ENCODE measurements at regions not wholly inside any gene's neighbourhood (a gene's known extent, or its start where the extent isn't known, plus 50 kb on each side); places are given as distances from the start of the nearest gene placed in this dataset.

DNA sequence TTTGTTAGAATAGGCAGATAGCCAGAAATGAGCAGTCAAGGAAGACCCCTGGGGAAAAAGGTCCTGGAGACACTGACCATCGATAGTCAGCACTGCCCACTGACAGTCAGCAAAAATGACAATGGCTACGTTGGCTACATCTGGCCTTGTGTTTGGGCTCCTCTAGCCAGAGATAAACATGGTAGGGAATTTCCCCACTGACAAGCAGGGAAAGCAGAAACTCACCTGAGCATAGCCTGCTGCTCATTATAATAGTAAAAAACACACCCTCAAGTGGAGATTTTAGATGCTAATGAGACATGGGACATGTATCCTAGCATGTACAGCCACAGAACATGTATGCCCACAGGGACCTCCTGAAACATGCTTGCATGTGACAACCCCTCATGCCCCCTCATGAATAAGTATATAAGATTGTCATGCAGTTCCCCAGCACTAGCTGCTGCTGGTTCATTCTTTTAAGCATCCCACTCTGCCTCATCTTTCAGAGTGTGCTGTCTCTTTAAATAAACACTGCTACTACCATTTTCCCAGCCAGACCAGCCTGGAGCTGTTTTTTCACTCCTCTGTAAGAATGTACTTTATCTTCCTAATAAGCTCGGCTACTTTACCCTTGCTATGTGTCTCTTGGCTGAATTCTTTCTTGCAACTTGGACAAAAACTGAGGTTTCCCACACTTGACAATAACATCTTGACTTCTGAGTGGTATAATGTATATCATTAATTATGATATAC is 550.1 kb upstream of the CDH8 start:
- H3K4me3 ChIP-seq (ENCODE audit: low read length), result no peak overlapping the region
- no peak for DNase-seq
- H3K9me3 ChIP-seq (ENCODE audit: control insufficient read depth, low read length), result no peaks in the 10 kb centered on the region
- H3K27me3 ChIP-seq (ENCODE audit: control insufficient read depth, insufficient read depth), result no peaks in the 10 kb centered on the region
- H3K27ac ChIP-seq (ENCODE audit: low read length), result no peak overlapping the region
- WGBS, result 47% methylated on average over 3 of the region's 3 CpGs
- H3K4me1 ChIP-seq (ENCODE audit: control insufficient read depth, insufficient read depth, low read length), result no peaks in the 10 kb centered on the region
- intact Hi-C loops (cut with DNase I), result no loop called here
- ATAC-seq, result no peak

DNA sequence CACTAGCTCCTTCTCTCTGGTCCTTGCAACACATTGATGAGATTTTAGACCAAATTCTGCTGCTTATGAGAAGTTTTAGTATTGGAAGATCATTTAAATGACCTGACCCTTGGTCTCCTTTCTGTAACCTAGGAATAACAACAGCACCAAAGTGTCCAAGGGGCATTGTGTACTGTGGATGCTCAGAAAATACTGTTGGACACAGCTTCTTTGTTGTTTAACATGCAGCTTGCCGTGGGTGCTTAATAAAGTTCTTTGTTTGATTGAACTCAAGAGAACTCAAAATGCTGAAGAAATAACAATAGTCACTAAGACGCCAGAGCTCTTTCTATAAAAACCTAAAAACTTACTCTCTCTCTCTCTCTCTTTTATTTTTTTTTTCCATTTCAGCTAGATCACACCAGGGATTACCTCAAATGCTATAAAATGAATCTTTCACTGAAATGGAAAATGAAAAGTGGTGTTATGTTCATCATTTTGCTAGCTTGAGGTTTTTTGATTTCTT is 548.9 kb upstream of the CDH8 start:
- H3K27me3 ChIP-seq (ENCODE audit: control insufficient read depth, insufficient read depth), result no peaks in the 10 kb centered on the region
- H3K27ac ChIP-seq (ENCODE audit: low read length), result no peak overlapping the region
- 67% methylated on average over 2 of the region's 2 CpGs for WGBS
- ATAC-seq (no peak), DNase-seq (no peak)
- no peaks in the 10 kb centered on the region for H3K9me3 ChIP-seq (ENCODE audit: control insufficient read depth, low read length)
- no peaks in the 10 kb centered on the region for H3K4me1 ChIP-seq (ENCODE audit: control insufficient read depth, insufficient read depth, low read length)
- H3K4me3 ChIP-seq (ENCODE audit: low read length), result no peak overlapping the region
- intact Hi-C loops (cut with DNase I), result no loop called here

DNA sequence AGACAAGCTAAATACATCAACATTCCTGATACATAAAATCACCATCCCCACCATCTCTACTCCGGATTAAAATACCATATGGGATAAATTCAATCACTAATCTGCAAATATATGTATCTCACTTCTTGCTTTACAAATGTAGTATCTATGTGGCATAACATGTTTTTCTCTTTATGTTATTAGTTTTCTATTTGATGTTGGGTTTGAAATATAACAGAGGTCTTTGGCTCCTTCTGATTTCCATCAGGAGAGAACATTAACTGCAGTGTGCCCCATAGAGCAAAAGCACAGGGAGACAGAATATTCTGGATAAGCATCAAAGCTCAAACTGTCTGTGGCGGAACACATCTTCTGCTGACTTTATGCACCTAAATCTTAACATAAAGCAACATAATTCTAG is 547.2 kb upstream of the CDH8 start:
- intact Hi-C loops (cut with DNase I), result no loop called here
- 71% methylated on average over 2 of the region's 2 CpGs for WGBS

DNA sequence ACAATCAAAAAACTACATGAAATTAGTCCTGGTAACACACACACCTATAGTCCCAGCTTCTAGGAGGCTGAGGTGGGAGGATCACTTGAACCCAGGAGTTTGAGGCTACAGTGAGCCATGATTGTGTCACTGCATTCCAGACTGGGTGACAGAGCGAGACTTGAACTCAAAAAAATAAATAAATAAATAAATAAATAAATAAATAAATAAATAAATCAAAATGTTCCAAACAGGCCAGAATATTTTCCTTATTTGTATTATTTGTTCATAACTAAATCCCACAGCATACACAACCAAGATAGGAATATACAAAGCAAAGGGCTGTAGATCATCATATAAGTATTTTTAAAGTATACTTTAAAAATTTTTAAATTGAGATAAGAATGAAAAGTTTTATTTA is 537.2 kb upstream of the CDH8 start:
- no peak for ATAC-seq
- Histone ChIP-seq H3K27ac (ENCODE audit: low read length) (no peak overlapping the region), H3K9me3 (ENCODE audit: control insufficient read depth, low read length) (no peaks in the 10 kb centered on the region), H3K4me3 (ENCODE audit: low read length) (no peak overlapping the region), H3K27me3 (ENCODE audit: control insufficient read depth, insufficient read depth) (no peaks in the 10 kb centered on the region), H3K4me1 (ENCODE audit: control insufficient read depth, insufficient read depth, low read length) (no peaks in the 10 kb centered on the region)
- intact Hi-C loops (cut with DNase I), result no loop called here
- WGBS, result 84% methylated on average over 1 of the region's 1 CpG
- DNase-seq, result no peak

More for the DNA sequence above, 547.2 kb upstream of the CDH8 start:
- H3K27ac ChIP-seq (ENCODE audit: low read length), result no peak overlapping the region
- DNase-seq (no peak), ATAC-seq (no peak)
- H3K4me3 ChIP-seq (ENCODE audit: low read length), result no peak overlapping the region
- H3K27me3 ChIP-seq (ENCODE audit: control insufficient read depth, insufficient read depth), result no peaks in the 10 kb centered on the region
- H3K4me1 ChIP-seq (ENCODE audit: control insufficient read depth, insufficient read depth, low read length), result no peaks in the 10 kb centered on the region
- H3K9me3 ChIP-seq (ENCODE audit: control insufficient read depth, low read length), result no peaks in the 10 kb centered on the region

DNA sequence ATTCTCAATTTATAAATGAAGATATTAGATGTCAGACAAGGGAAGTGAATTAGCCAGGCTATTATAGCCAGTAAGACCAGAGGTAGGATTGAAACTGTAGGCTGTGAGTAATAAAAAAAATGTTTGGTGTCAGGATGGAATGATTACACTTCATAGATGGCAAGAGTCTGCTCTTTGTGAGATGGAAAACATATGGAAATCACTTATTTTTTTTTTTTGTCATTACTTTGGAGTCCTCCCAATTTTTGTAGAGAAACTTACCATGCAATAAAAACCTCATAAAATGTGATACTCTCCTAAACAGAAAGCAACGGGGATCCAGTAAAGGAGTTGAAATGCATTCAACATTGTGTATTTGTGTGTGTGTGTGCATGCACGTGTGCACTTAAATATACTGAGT is 532.7 kb upstream of the CDH8 start:
- DNase-seq, result no peak
- WGBS, result 76% methylated on average over 2 of the region's 2 CpGs
- H3K27ac ChIP-seq (ENCODE audit: low read length), result no peak overlapping the region
- no peak for ATAC-seq
- H3K9me3 ChIP-seq (ENCODE audit: control insufficient read depth, low read length), result no peaks in the 10 kb centered on the region
- H3K4me1 ChIP-seq (ENCODE audit: control insufficient read depth, insufficient read depth, low read length), result no peaks in the 10 kb centered on the region
- no peak overlapping the region for H3K4me3 ChIP-seq (ENCODE audit: low read length)
- intact Hi-C loops (cut with DNase I), result no loop called here
- H3K27me3 ChIP-seq (ENCODE audit: control insufficient read depth, insufficient read depth), result no peaks in the 10 kb centered on the region

DNA sequence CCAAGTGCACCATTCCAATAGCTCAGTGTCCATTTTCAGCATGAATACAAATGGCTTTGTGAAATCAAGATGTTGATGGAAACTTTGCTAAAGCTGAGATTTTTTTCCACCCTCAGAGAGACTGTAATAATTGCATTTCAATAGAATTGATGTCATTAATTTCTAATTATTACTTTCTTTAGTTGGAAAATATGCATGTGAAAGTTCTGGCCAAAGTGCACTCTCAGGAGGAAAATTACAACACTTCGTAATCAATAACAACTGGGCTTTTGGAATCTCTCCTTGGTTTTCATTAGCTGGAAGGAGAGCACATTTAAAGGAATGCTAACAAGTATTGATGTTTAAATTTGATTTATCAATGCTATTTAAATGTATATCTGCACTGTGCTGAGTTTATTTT is 529.5 kb upstream of the CDH8 start:
- ATAC-seq, result no peak
- intact Hi-C loops (cut with DNase I), result no loop called here
- H3K9me3 ChIP-seq (ENCODE audit: control insufficient read depth, low read length), result no peaks in the 10 kb centered on the region

DNA sequence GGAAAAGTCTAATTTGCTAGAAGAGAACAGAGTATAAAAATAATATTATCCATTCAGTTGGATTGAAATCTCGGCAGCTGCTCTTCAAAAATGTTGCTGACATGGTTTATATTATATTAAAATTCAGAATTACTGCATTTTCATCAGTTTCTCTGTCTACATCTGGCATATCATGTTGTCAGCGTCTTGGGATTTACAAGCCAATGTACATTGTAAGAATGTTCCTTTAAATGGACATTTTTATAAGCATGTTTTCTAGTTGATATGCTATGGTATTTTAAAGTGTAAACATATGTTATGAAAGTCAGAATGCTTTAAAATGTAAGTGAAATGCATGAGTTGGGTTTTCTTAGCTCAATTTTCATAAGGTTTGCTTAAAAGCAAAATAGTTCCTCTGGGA is 528.1 kb upstream of the CDH8 start:
- Histone ChIP-seq H3K27me3 (ENCODE audit: control insufficient read depth, insufficient read depth) (no peaks in the 10 kb centered on the region), H3K27ac (ENCODE audit: low read length) (no peak overlapping the region), H3K4me1 (ENCODE audit: control insufficient read depth, insufficient read depth, low read length) (no peaks in the 10 kb centered on the region), H3K9me3 (ENCODE audit: control insufficient read depth, low read length) (no peaks in the 10 kb centered on the region), H3K4me3 (ENCODE audit: low read length) (no peak overlapping the region)
- intact Hi-C loops (cut with DNase I), result no loop called here
- DNase-seq (no peak), ATAC-seq (no peak)
- WGBS, result 44% methylated on average over 2 of the region's 2 CpGs

More for the DNA sequence above, 529.5 kb upstream of the CDH8 start:
- Histone ChIP-seq H3K4me1 (ENCODE audit: control insufficient read depth, insufficient read depth, low read length) (no peaks in the 10 kb centered on the region), H3K27me3 (ENCODE audit: control insufficient read depth, insufficient read depth) (no peaks in the 10 kb centered on the region), H3K4me3 (ENCODE audit: low read length) (no peak overlapping the region), H3K27ac (ENCODE audit: low read length) (no peak overlapping the region)
- no peak for DNase-seq
- WGBS, result 76% methylated on average over 1 of the region's 1 CpG

DNA sequence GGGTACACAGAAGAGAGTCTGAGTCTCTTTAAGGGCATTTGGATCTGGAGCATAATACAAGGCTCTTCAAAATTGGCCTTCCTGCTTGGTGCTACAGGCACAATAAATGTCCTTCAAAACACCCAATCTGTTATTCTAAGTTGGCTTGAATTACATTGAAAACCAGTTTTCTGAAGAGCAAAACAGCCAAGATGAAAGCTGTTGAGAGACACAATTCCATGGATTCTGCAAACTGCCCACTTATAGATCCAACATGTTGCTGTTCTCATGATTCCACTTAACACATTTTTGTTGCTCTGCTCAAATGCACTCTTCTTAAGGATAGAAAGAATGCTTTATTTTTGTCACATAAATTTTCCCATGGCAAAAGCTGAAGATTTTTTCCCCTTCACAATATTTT is 525.9 kb upstream of the CDH8 start:
- ATAC-seq, result no peak
- Histone ChIP-seq H3K9me3 (ENCODE audit: control insufficient read depth, low read length) (no peaks in the 10 kb centered on the region), H3K27ac (ENCODE audit: low read length) (no peak overlapping the region), H3K27me3 (ENCODE audit: control insufficient read depth, insufficient read depth) (no peaks in the 10 kb centered on the region), H3K4me1 (ENCODE audit: control insufficient read depth, insufficient read depth, low read length) (no peaks in the 10 kb centered on the region), H3K4me3 (ENCODE audit: low read length) (no peak overlapping the region)
- DNase-seq, result no peak
- intact Hi-C loops (cut with DNase I), result no loop called here

DNA sequence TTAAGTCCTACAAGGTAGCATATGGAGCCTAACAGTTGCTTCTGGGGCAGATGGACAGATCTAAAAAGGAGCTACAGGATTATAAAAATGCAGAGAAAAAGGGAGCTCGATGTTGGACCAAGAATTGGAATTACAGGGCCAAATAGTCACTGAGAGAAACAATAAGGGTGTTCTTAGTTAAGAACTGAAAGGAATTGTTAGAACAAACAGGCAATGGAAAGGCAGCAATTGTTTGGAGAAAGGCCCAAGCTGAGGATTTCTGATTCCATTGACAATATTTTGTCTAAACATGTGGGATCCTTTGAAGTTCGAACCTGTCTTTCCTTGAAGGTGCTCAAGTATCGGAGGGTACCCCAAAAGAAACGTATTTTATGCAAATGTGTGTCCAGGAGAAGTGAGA is 513.6 kb upstream of the CDH8 start:
- DNase-seq (no peak), ATAC-seq (no peak)
- Histone ChIP-seq H3K9me3 (ENCODE audit: control insufficient read depth, low read length) (no peaks in the 10 kb centered on the region), H3K27me3 (ENCODE audit: control insufficient read depth, insufficient read depth) (no peaks in the 10 kb centered on the region), H3K27ac (ENCODE audit: low read length) (no peak overlapping the region), H3K4me1 (ENCODE audit: control insufficient read depth, insufficient read depth, low read length) (no peaks in the 10 kb centered on the region), H3K4me3 (ENCODE audit: low read length) (no peak overlapping the region)
- WGBS, result 82% methylated on average over 4 of the region's 4 CpGs
- intact Hi-C loops (cut with DNase I), result no loop called here

DNA sequence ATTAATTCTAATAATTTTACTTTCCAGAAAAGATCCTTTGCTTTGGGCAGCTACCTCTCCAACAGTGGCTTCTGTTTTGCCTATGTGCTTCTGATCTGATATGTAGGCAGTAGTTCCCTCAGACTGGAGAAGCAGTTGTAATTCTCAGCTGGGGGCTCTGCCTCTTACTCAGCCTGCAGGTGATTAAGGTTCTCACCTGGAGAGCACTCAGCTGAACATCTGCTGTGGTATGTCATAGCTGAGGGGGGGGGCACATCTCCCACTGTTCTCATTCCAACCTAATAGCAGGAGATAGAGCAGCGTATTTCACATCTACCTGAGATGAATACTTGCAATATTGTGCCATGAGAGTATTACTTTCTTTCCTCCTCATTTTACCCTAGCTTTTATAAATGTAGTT is 511.9 kb upstream of the CDH8 start:
- Histone ChIP-seq H3K4me3 (ENCODE audit: low read length) (no peak overlapping the region), H3K27ac (ENCODE audit: low read length) (no peak overlapping the region), H3K4me1 (ENCODE audit: control insufficient read depth, insufficient read depth, low read length) (no peaks in the 10 kb centered on the region), H3K9me3 (ENCODE audit: control insufficient read depth, low read length) (no peaks in the 10 kb centered on the region), H3K27me3 (ENCODE audit: control insufficient read depth, insufficient read depth) (no peaks in the 10 kb centered on the region)
- ATAC-seq, result no peak
- WGBS, result 91% methylated on average over 1 of the region's 1 CpG
- no peak for DNase-seq
- intact Hi-C loops (cut with DNase I), result no loop called here

DNA sequence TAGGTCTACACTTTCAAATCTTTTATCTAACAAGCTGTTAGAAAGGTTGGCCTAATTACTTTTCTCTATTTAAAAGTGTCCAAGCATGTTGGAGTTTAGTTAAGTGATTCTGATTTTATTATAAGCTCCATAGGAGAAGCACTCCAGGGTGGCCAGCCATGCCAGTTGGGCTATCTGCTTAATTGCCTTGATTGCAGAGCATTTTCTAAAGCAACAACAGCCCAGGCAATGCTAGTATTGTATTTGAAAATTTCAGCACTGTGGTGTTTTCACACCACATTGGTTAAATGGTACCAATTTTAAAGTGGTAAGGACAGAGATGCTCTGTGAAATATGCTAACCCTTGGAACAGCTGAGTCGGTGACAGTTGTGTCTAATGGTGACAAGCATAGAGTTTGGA is 510.5 kb upstream of the CDH8 start:
- H3K27ac ChIP-seq (ENCODE audit: low read length), result no peak overlapping the region
- no peaks in the 10 kb centered on the region for H3K4me1 ChIP-seq (ENCODE audit: control insufficient read depth, insufficient read depth, low read length)
- WGBS, result 84% methylated on average over 1 of the region's 1 CpG
- intact Hi-C loops (cut with DNase I), result no loop called here
- H3K27me3 ChIP-seq (ENCODE audit: control insufficient read depth, insufficient read depth), result no peaks in the 10 kb centered on the region
- DNase-seq, result no peak
- no peaks in the 10 kb centered on the region for H3K9me3 ChIP-seq (ENCODE audit: control insufficient read depth, low read length)
- H3K4me3 ChIP-seq (ENCODE audit: low read length), result no peak overlapping the region
- no peak for ATAC-seq

DNA sequence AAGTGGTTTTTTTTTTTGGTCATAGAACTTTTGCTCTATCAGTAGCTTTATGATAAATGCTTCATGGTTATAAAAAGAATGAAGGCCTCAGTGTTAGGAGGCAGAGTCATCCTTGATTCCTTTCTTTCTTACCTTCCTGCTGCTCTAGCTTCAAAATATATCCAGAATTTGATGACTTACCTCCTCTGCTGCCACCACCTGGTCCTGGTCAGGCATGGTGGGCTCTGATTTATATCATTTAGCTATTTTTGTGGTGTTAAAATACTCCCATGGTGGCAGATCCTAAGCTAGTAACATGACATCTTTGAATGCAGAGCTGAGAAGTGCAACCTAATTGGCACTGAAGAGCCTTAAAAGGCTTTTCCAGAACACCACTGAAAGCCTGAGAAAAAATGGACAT is 508.8 kb upstream of the CDH8 start:
- Histone ChIP-seq H3K4me1 (ENCODE audit: control insufficient read depth, insufficient read depth, low read length) (no peaks in the 10 kb centered on the region), H3K4me3 (ENCODE audit: low read length) (no peak overlapping the region), H3K27me3 (ENCODE audit: control insufficient read depth, insufficient read depth) (no peaks in the 10 kb centered on the region), H3K9me3 (ENCODE audit: control insufficient read depth, low read length) (no peaks in the 10 kb centered on the region), H3K27ac (ENCODE audit: low read length) (no peak overlapping the region)
- ATAC-seq, result no peak
- intact Hi-C loops (cut with DNase I), result no loop called here
- no peak for DNase-seq

Measured in right cardiac atrium (tissue), 5 donors.